SKM-1 treated with dmso at 0.1 percent for 144 hours (cell line): ENCODE measurements at regions not wholly inside any gene's neighbourhood (a gene's known extent, or its start where the extent isn't known, plus 50 kb on each side); places are given as distances from the start of the nearest gene placed in this dataset.

Source experiments
- DNase-seq: peaks from one replicate; lab custom pipeline; 2025; ENCODE audit not compliant: unreplicated experiment; lab: John Stamatoyannopoulos, UW

DNA sequence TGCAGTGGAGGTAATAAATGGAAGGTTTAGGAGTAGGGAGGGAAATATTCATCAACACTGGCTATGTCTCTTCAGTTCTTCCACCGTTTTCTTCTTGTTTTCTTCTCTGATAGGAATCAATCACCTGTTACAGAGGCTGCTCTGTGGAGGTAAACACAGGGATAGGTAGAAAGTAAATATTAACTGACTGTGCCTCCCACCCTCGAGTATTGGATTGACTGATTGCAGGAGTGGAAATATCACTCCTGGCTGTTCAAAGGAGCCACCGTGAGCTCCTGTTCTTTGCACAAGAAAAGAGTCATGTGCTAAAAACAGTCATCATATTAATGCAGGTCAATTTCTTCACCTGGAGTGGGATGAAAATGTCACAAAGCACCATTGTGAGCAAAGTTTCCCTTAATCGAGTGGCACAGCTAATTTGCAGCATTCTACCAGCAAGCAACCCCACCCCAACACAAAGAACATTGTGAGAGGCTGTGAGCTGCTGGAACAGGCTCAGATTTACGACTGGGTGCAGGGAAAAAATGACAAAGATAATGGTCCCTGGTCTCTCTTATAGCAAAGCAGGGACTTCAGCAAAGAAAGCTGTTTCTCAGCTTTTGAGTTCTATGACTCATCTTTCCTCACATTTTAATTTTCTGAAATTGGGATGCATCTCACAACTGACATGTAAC is 113.7 kb upstream of the TSPAN5 start:
- no peak for DNase-seq

DNA sequence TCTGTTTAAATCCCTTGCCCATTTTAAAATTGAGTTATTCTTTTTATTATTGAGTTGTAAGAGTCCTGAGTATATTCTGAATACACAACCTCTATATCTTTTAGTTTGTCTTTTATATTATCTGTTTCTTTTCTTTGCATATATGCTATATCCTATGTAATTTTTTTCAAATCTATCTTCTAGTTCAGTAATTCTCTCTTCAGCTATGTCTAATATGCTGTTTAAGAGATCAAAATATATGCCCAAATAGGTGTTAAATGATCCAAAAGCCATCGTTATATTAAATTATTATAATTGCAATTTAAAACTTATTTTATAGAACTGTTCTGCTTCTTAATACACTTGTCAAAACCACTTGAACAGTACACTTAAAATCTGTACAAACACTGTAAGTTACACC is 107.4 kb upstream of the TSPAN5 start:
- no peak for DNase-seq

DNA sequence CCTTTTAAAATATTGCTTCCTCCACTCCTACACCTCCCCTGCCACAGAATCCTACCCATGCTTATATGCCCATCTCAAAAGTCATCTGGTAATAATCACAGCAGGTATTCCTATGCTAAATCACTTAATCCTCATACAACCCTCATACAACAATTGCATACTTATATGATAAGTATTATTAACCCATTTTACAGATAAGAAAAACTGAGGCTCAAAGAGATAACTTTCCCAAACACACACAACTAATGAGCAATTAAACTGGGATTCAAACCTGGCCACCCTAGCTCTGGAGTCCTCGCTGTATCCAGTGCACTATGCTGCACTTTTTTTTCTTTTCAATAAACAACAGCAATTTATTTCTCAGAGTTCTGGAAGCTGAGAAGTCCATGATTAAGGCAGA is 99.8 kb upstream of the TSPAN5 start:
- DNase-seq: no peak

DNA sequence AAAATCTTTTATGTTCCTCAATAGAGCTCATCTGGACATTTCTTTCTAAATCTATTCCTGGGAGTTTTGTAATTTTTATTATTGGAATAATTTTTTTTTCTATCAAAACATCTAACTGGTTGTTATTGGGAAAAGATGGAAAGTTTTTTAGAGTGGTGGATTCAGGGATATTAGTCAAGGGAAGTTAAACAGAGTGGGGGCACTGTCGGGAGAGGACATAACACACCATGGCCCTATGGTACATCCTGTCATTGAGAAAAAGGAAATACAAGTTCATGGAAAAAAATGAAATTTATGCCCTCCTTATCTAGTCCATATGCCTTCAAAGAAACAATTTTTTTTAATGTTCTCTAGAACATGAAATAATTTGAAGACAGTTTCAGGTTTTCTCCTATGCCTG is 96.3 kb upstream of the TSPAN5 start:
- DNase-seq: no peak

DNA sequence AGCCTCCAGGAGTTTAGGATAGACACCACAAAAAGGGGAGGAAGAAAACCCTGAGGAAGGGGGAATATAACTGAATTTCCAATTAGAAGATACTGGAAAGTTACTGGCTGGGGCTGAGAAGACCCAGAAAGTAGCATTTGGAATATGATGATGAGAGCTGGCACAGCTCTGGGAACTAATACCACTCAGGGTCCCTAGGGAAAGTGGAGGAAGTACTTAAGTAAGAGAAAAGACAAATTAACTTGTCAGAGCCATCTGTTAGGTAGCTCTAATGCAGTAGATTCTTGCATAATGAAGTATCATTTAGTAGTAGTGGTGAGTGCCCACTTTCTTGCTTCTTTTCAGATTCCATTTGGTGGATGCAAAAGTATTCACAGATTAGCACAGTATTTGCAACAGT is 90.8 kb upstream of the TSPAN5 start:
- no peak for DNase-seq

DNA sequence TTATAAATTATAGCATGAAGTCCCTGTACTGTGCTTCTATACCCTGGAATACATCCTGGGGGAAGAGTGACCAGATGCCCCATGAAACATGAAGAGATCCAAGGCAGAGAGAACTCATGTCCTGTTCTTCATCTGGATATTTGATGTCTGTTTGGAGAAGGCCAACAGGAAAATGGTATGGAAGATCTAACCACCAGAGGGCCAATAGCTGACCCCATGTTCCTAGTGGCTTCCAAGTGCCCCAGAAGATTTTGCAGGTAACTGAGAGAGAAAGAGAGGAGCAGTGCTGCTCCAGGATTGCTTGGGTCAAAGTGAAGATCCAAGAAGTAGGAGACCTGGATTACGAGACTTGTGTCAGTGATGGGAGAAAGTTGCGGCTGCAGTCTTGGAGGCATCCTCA is 90.2 kb upstream of the TSPAN5 start:
- DNase-seq: no peak

DNA sequence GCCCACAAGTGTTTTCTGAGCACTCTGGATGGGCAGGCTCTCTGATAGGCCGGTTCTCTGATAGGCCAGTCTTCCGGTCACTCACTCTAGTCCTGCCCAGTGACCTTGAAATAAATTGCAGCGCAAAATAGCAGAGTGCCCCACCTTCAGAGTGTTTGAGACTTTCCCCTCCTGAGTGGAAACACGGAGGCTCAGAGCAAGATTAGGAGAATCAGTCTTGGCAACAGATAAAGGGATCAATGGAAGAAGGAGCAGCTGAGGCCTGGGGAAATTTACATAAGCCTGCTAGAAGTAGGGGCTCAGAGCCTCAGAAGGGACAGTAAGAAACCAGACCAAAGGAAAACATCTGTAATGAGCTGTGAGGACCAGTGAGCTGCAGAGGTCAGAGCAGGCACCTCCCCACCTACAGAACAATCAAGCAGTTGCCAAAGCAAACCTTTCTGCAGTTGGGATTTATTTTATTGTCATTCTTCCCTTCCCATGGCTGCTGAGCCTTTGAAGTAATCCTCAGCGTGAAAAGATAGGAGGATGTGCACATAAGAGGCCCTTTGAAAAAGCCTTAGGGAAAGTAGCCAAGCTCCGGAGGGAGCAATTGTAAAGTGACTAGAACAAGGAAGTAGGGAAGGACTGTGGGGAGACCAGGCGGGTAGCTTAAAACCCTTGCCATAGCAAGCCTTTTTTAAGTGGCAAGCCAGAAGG is 89.1 kb upstream of the TSPAN5 start:
- DNase-seq: no peak

DNA sequence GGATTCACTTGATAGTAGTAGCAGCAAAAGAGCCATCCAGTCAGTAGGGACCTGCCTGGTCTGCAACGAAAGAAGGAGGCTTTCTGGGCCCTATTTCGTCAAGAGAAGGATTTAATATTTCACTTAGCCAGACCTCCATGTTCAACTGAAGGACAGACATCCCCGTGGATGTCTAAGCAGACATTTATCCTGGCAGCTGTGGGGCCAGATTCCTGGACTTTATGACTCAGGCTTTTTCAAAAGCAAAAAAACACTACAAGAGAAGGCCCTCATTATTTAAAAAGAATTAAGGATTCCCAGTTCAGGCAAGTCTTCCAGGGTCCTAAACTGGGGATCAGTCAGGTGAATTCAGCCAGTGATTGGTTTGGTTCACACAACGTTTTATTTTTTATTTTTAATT is 88.5 kb upstream of the TSPAN5 start:
- DNase-seq: no peak

DNA sequence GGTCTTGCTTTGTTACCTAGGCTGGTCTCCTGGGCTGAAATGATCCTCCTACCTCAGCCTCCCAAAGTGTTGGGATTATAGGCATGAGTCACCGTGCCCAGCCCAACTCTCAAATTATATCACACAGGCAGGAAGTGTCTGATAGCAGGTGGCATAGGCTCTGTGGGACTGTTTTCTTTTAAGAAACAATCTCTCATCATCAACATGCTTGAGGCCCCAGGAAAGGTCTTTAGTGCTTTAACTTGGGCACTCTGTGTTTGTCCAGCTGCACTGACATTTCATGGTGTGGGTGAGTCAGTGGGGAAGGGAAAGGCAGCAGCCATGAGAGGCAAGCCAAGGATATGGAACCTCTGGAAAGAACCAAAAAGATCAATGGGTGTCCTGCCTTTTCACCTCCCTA is 88.1 kb upstream of the TSPAN5 start:
- no peak for DNase-seq

DNA sequence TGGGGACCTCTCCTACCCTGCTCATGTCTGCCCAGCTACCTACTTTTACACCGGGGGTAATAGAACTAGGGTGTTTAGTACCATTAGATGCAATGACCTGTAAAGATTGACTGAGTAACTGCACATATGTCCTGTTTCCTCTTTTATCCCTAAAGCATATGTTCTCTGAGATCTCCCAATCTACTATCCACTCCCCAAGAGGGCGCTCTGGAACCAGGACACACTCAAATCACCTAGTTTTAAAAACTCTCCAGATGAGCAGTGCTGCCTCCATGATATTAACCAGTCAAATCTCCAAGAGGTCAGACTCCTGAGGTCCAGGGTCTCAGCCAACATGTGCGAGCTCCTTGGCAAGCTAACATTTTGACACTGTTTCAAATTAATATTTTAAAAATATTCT is 87.0 kb upstream of the TSPAN5 start:
- peak; percentile 69 for DNase-seq

DNA sequence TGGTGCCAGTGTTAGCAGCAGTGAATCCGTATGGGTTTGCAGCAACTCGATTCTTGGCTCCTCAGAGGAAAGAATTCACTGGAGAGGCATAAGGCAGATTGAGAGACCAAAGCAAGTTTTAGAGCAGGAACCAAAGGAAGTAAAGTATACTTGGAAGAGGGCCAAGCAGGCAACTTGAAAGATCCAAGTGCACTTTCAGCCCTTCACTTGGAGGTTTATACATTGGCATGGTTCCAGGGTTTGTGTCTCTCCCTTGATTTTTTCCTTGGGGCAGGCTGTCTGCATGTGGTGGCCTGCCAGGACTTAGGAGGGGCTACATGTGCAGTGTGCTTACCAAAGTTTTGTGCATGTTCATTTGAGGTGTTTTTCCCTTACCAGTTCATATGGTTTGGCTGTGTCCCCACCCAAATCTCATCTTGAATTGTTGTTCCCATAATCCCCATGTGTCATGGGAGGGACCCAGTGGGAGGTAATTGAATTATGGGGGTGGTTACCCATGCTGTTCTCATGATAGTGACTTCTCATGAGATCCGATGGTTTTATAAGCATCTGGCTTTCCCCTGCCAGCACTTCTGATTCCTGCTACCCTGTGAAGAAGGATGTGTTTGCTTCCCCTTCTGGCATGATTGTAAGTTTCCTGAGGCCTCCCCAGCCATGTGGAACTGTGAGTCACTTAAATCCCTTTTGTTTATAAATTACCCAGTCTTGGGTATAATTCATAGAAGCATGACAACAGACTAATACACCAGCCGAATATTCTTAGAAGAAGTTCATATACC is 86.2 kb upstream of the TSPAN5 start:
- no peak for DNase-seq

DNA sequence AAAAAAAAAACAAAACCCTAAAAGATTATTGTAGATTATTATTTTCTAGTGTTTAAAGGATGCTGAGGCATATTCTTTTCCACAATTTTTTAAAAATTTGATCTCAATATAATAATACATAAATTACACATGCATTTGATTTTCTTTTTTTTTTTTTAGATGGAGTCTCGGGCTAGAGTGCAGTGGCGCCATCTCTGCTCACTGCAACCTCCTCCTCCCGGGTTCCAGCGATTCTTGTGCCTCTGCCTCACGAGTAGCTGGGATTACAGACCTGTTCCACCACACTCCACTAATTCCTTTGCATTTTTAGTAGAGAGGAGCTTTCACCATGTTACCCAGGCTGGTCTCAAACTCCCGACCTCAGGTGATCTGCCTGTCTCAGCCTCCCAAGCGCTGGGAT is 83.5 kb upstream of the TSPAN5 start:
- no peak for DNase-seq

DNA sequence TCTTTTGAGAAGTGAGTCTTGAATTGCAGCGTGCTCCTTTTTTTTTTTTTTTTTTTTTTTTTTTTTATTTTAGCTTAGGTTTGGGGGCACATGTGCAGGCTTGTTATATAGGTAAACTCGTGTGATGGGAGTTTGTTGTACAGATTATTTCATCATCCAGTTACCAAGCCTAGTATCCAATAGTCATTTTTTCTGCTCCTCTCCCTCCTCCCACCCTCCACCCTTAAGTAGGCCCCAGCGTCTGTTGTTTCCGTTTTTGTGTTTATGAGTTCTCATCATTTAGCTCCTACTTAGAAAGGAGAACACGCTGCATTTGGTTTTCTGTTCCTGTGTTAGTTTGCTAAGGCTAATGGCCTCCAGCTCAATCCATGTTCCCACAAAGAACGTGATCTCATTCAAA is 81.3 kb upstream of the TSPAN5 start:
- no peak for DNase-seq

DNA sequence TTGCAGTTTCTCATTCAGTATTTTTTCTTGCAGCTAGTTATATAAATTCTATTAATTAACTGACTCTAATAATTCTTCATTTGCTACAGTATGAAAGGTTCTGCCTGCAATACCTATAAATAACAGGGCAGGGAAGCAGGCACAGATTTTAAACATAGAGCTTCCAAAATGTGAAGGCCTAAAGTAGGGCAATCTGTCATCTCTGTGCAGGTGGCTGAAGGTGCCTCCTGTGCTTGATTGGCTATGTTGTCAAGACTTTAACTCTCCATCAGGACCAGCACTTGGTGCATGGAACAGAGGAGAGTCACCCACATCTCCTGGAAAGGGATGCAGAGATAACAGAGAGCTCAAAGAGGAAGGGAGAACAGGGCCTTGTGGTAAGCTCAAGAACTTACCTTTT is 75.2 kb upstream of the TSPAN5 start:
- DNase-seq: no peak

DNA sequence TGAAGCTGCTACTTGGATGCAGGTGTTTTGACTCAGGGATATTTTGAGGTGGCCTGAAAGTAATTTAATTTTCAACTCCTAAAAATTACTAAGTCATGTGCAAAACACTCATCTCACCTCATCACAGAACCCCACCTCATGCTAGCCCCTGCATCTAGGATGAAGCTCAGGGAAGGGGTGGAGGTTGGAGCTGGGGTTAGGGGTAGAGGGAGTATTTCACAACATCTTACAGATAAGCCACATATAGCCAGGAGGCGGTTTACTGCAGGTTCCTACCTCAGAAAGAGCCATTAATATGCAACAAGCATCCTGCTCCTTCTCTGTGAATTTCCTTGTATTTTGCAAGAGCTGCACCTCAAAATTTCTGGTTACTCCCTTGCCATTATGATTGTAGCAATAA is 70.5 kb upstream of the TSPAN5 start:
- DNase-seq: peak; percentile 9

DNA sequence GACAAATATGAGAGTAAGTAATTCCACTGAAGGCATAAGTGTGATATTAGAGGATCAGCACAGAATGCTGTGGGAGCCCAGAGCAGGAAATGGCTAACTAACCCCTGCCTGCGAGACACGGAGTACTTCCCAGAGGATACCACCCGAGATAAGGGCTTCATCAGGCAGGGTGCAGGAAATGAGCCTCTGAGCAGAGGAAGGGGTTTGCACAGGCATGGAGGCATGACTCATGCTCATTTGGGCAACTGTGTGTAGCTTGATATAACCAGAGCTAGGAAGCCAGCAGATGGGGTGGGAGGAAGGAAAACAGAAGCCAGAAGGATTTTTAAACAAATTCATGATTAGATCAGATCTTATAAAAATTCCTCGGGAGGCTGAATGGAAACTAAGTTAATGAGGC is 70.0 kb upstream of the TSPAN5 start:
- DNase-seq: peak; percentile 22

DNA sequence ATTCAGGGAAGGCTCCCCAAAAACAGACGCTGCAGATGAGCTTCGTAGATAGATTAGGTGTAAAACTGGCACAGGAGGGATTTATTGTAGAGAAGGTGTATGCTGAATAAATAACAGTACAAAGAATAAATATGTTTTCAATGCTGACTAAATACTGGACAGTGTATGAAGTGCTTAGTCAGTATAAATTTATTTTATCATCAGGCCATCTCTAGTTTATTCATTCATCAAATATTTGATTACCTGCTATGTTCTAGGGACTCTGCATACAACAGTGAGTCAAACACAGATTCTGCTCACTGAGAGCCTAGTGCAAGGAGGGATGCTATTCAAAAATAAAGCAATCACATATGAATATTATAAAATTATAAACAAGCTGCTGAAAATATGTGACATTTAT is 63.6 kb upstream of the TSPAN5 start:
- DNase-seq: no peak

DNA sequence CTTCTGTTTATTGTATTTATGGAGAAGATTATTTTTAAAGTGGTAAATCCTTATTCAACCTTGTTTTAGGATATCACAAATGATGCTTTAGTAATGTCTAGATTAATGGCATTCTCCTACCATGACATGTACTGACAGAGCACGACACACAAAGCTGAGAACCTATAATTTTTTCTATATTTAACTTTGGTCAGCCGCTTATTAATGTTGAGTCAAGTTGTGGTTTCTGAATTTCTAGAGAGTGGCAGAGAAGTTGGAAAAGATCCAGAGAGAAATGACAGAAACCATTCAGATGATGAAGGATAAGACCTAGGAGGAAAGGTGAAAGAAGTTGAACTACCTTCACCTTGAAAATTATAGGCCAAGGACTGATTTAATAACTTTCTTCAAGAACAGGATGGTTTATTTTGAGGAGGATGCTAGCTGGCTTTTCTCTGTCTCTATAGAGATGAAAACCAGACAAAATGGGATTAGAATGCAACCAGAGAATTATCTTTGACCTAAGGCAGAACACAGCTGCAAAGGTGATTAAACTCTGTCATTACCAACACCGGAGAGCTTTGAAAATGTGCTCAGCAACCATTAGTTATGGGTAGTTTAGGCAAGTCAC is 62.6 kb upstream of the TSPAN5 start:
- DNase-seq: no peak

DNA sequence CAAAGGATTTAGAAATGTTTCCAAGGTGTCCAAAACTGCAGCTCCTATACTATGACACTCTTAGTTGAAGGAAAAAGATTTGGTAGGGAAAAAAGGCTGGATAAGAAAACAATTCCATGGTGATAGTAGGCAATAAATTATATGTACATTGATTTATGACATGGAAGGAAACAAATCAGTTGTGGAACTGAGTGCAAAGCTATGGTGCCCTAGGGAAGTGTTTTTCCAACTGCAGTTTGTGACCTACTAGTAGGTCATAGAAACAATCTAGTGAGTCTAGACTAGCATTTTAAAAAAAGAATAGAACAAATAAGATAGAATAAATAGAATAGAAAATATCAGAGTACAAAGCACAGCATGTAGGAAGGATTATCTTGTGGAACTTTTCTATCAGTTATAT is 58.4 kb upstream of the TSPAN5 start:
- DNase-seq: no peak

DNA sequence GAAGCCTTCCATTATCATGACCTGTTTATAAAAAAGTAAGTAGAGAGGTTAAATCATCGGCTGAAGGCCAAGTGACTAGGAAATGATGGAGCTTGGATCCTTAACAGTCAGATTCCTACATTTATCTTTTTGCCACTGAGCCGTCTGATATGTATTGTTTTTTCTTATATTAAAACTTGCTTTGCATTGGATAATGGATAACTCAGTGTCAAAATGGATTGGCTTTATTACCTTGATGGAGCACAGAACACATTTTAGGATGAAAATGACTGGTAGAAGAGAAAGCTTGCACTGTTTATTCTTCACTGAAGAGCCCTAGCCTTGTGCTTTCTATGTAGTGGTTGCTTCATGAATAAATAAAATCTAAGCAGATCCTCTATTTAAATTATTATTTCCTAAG is 54.2 kb upstream of the TSPAN5 start:
- DNase-seq: no peak

DNA sequence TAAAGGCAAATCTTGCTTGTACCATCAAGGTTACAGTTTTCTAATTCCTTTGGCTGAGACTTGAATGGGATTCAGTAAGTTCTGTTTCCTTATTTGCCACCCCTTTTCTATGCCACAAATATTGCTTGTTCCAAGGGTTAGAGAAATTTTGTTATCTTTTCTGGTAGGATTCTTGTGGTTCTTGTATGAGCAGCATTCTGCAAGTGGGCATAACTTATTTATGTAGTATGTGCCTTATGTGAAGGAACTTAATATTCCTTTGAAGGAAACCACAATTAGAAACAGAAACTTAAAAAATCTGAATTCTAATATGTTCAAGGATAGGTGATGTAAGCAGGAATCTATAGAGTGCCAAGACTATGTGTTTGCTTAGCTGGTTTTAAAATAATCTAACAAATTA is 53.1 kb upstream of the TSPAN5 start:
- no peak for DNase-seq

DNA sequence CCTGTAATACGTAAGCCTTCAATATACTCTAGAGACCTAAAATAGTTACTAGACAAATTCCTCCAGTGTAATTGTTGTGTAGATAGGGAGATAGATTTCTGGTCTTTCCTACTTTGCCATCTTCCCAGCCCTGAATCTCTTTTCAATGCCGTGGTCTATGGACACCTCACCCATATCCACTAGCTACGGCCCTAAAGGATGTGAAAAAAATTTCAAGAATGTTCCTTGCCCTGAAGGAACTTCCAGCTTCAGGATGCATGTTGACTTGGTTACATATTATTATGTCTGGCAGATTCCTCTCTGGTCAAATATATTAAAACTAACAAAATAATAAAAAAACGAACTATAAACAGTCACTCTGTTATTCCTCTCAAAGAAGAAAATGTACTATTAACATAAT is 52.4 kb upstream of the TSPAN5 start:
- DNase-seq: no peak
